ENCODE measurements at regions not wholly inside any gene's neighbourhood (a gene's known extent, or its start where the extent isn't known, plus 50 kb on each side); places are given as distances from the start of the nearest gene placed in this dataset.
"Not testable (repeated sequence)": the region's sequence is repeated elsewhere in the genome, so short reads cannot be mapped to it uniquely, and the experiment has no call there.

DNA sequence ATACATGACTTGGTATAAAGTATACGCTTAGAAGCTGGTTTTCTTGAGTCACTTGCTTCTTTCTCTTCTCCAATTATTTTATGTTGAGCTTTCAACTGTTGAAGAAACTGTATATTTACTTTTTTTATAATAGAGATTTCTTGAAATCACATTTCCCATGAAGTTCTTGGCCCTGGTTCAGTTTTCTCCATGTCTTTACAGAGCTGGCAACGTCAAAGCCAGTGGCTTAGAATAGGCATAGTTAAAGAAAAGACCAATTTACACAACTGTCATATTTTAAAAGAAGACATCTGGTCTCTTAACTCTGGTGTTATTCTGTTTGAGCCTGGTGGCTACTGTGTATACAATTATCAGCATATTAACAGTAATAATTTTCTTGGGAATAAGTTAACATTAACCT, 1249.3 kb downstream of the CDH12 start:
- no peak for DNase-seq (ENCODE audit: low read depth)

DNA sequence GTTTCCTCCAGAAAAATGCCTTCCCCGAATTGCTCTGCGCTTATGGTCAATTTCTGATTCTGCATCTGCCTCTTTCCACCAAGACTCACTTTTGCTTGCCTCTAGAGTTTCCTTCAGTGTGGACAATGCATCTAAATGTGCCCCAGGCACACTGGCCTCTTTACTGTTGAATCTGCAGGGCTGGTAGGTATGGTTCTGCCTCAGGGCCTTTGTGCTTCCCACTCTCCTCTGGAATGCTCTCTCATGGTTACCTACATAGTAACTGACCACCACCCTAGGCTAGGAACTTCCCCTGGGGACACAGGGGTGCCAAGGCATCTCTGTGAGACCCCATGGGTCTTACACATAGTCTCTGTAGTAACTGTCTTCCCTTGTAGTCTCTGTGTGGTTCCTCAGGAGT, 1258.6 kb downstream of the CDH12 start:
- no peak for DNase-seq (ENCODE audit: low read depth)

- no peak for DNase-seq (ENCODE audit: low read depth)
Observed at GRCh38 chr5:21593261-21593660, 1259.9 kb downstream of the CDH12 start.

GRCh38 chr5:21581508-21581907, 1271.6 kb downstream of the CDH12 start:
- DNase-seq (ENCODE audit: low read depth): no peak

- no peak for DNase-seq (ENCODE audit: low read depth)
Observed at GRCh38 chr5:21574961-21575360, 1278.2 kb downstream of the CDH12 start.

DNA sequence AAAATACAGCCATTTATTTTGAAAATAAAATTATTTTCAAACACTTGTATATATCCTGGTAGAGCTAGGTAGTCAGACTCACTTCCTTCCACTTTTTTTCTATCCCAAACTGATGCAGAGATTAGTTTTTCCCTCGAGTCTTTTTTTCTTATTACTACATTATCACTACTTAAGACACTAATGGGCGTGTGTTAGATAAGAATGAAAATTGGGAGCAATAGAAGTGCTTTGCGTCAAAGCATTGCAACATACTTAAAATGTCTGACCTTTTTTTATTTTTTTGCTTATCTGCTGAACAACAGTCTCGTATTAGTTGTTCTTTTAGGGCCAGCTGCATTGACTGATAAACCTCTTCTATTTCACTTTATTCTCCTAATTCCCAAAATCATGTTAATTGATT, 1278.7 kb downstream of the CDH12 start:
- no peak for DNase-seq (ENCODE audit: low read depth)

GRCh38 chr5:21573416-21574314, 1279.5 kb downstream of the CDH12 start:
- DNase-seq (ENCODE audit: low read depth): no peak

DNA sequence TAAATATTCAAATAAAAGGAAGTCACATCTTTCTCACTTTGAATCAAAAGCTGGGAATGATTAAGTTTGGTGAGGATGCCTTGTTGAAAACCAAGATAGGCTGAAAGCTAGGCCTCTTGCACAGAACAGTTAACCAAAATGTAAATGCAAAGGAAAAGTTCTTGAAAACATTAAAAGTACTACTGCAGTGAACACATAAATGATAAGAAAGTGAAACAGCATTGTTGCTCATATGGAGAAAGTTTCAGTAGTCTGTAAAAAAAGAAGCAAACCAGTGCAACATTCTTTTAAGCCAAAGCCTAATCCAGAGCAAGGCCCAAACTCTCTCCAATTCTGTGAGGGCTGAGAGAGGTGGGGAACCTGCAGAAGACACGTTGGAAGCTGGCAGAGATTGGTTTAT, 1281.9 kb downstream of the CDH12 start:
- DNase-seq (ENCODE audit: low read depth): not testable (repeated sequence)

GRCh38 chr5:21559109-21559508, 1294.0 kb downstream of the CDH12 start:
- not testable (repeated sequence) for DNase-seq (ENCODE audit: low read depth)

GRCh38 chr5:21552263-21552662, 1300.9 kb downstream of the CDH12 start:
- not testable (repeated sequence) for DNase-seq (ENCODE audit: low read depth)

GRCh38 chr5:21550916-21551315, 1302.2 kb downstream of the CDH12 start:
- DNase-seq (ENCODE audit: low read depth): not testable (repeated sequence)

DNA sequence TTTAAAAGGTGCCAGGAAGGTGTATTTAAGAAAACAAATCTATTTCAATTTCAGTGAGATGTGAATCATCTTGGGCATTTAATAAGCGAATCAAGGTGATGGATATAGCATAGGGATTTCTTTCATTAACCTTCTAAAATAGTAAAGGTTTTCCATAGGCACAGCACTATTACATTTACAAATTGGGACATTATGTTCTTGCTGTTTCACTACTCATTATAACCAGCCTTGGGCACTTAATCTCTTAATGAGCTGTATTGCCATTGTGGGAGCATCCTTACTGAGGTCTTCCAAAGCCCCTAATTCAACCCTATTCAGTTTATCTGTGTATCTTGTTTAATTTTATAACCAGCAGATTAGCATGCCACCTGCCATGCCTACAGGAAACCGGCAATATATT, 1305.5 kb downstream of the CDH12 start:
- not testable (repeated sequence) for DNase-seq (ENCODE audit: low read depth)

DNA sequence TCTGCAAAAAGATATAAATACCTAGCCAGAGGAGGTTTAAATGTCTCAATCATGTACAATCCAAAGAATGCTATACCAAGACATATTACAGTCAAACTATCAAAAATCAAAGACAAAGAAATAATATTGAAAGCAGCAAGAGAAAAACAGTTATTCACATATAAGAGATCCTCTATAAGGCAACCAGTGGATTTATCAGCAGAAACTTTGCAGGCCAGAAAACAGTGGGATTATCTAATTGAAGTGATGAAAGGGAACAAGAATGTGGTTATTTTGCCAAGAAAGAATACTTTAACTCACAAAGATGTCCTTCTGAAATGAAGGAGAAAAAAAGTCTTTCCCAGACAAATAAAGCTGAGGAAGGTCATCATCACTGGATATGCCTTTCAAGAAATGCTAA, 1318.0 kb downstream of the CDH12 start:
- not testable (repeated sequence) for DNase-seq (ENCODE audit: low read depth)

- not testable (repeated sequence) for DNase-seq (ENCODE audit: low read depth)
Observed at GRCh38 chr5:21521157-21521556, 1332.0 kb downstream of the CDH12 start.

- not testable (repeated sequence) for DNase-seq (ENCODE audit: low read depth)
Observed at GRCh38 chr5:21496926-21497325, 1356.2 kb downstream of the CDH12 start.

DNA sequence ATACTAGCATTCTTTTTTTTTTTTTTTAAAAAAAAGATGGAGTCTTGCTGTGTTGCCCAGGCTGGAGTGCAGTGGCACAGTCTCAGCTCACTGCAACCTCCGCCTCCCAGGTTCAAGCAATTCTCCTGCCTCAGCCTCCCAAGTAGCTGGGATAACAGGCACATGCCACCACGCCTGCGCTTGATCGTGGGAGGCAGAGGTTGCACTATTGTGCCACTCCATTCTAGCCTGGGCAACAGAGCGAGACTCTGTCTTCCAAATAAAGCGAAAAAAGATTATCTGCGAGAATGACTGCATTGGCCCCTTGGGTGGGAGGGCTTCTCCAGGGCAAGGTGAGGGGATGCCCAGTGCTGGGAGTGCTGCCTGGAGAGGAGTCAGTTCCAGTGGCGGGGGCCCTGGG, 1357.1 kb downstream of the CDH12 start:
- not testable (repeated sequence) for DNase-seq (ENCODE audit: low read depth)

DNA sequence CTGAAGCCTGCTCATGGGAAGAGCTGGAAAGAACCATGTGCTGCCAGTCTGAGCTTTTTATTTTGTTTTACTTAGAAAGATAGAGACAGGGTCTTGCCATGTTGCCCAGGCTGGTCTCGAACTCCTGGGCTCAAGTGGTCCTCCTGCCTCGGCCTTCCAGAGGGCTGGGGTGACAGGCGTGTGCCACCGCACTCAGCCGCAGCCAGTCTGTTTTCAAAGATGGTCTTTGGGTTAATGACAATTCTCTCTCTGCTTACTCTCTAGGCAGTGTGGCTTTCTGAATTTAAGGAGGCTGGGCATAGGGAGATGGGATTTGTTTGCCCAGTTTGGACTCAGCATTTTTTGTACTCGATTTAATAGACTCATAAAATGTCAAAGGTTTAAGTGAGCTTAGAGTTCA, 1357.9 kb downstream of the CDH12 start:
- DNase-seq (ENCODE audit: low read depth): not testable (repeated sequence)

DNA sequence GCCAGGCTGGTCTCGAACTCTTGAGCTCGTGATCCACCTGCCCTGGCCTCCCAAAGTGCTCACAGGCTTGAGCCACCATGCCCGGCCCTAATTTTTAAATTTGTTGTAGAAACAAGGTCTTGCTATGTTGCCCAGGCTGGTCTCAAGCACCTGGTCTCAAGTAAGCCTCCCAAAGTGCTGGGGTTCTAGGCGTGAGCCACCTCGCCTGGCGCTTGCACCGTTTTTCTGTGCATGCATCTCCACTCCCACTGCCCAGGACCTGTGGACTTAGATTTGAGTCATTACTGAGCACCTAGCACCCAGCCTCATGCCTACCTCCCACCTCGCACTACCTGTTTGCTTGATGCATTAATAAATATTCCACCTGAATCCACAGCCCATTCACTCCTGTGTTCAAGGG, 1359.1 kb downstream of the CDH12 start:
- DNase-seq (ENCODE audit: low read depth): not testable (repeated sequence)

DNA sequence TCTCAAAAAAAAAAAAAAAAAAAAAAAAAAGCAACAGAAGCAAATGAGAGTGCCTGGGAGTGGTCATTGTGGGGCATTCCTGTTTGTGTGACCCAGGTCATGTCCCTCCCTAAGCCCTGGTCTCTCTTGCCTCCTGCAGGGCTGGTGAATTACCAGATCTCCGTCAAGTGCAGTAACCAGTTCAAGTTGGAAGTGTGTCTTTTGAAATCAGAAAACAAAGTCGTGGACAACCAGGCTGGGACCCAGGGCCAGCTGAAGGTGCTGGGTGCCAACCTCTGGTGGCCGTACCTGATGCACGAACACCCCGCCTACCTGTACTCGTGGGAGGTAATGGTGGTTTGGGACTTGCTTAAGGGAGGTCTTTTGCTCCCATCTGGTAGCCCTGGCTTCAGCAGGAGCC, 1362.0 kb downstream of the CDH12 start:
- DNase-seq (ENCODE audit: low read depth): not testable (repeated sequence)

DNA sequence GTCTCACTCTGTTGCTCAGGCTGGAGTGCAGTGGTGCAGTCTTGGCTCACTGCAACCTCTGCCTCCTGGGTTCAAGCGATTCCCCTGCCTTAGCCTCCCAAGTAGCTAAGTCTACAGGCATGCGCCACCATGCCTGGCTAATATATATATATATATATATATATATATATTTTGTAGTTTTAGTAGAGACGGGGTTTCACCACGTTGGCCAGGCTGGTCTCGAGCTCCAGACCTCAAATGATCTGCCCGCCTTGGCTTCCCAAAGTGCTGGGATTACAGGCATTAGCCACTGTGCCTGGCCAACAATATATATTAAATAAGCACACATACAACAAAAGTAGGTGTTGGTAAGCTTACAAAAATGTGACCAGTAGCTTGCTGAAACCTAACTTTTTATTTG, 1364.3 kb downstream of the CDH12 start:
- DNase-seq (ENCODE audit: low read depth): not testable (repeated sequence)

- DNase-seq (ENCODE audit: low read depth): not testable (repeated sequence)
Observed at GRCh38 chr5:21485458-21486000, 1367.6 kb downstream of the CDH12 start.

GRCh38 chr5:21484498-21484889, 1368.7 kb downstream of the CDH12 start:
- not testable (repeated sequence) for DNase-seq (ENCODE audit: low read depth)

- DNase-seq (ENCODE audit: low read depth): not testable (repeated sequence)
Observed at GRCh38 chr5:21483790-21484497, 1369.2 kb downstream of the CDH12 start.
